Mucosa of descending colon (tissue), 3 donors: ENCODE measurements at regions not wholly inside any gene's neighbourhood (a gene's known extent, or its start where the extent isn't known, plus 50 kb on each side); places are given as distances from the start of the nearest gene placed in this dataset.

Experiments
- ATAC-seq: fragments of 200-7000 bp; cut with Tn5 transposase; one replicate; pipeline ENCODE4 v1.9.1; 2020; ENCODE audit warnings: mild to moderate bottlenecking, moderate library complexity
- DNase-seq, 3 donors: peaks; one replicate each; pipeline ENCODE4 v3.0.0-alpha.2; 2020
- H3K36me3 ChIP-seq: fragments of 200-600 bp; one replicate; pipeline ENCODE4 v1.8.0; 2021; ENCODE audit warnings: low read depth, mild to moderate bottlenecking
- H3K4me1 ChIP-seq: fragments of 200-600 bp; one replicate; pipeline ENCODE4 v1.8.0; 2021; ENCODE audit warnings: low read depth, mild to moderate bottlenecking
- H3K4me3 ChIP-seq: fragments of 200-600 bp; one replicate; pipeline ENCODE4 v1.8.0; 2021; ENCODE audit warnings: mild to moderate bottlenecking
- H3K9me3 ChIP-seq: fragments of 200-600 bp; one replicate; pipeline ENCODE4 v1.8.0; 2021; ENCODE audit warnings: mild to moderate bottlenecking
- CTCF ChIP-seq: fragments of 200-600 bp; IDR thresholded peaks from one replicate; pipeline ENCODE4 v1.8.0; 2022; ENCODE audit warnings: antibody characterized with exemption, mild to moderate bottlenecking
- intact Hi-C, 2 donors: fragments of 100-400 bp; cut with DNase I in 1 of 2; cut with micrococcal nuclease in 1 of 2; formaldehyde crosslinking; loops; one replicate each; pipeline versions ENCODE4 v1.11.0 to v1.11.1; 2022; cut with DNase I, micrococcal nuclease
- donor health status: DM: no; HTN: no; CAD: no; lungs with moderate emphysema.
- donor health status: DM: no; HTN: no; CAD: no.
- donor health status: DM: no; HTN: yes; CAD: no.

- no peaks in the 10 kb centered on the region for H3K36me3 ChIP-seq
- H3K9me3 ChIP-seq, result no peaks in the 10 kb centered on the region
- intact Hi-C loops, result no loop called here
- H3K4me3 ChIP-seq, result no peak overlapping the region
- TF ChIP-seq CTCF, result no peak
- H3K4me1 ChIP-seq, result peaks cover 5% of the 10 kb centered on the region
- ATAC-seq, result no peak
- DNase-seq, result no peak
Observed at GRCh38 chr6:43849844-43850243, 79.8 kb downstream of the VEGFA start.

GRCh38 chr6:43848671-43849391 is 78.8 kb downstream of the VEGFA start:
- DNase-seq (no peak), ATAC-seq (no peak)
- Histone ChIP-seq H3K4me3 (no peak overlapping the region), H3K36me3 (no peaks in the 10 kb centered on the region), H3K9me3 (no peaks in the 10 kb centered on the region), H3K4me1 (no peaks in the 10 kb centered on the region)
- TF ChIP-seq CTCF, result no peak
- intact Hi-C loops, result no loop called here

GRCh38 chr6:43847741-43848630 is 78.0 kb downstream of the VEGFA start:
- H3K9me3 ChIP-seq, result no peaks in the 10 kb centered on the region
- ATAC-seq, result no peak

GRCh38 chr6:43846556-43846955 is 76.5 kb downstream of the VEGFA start:
- H3K4me3 ChIP-seq, result no peak overlapping the region
- no peaks in the 10 kb centered on the region for H3K36me3 ChIP-seq
- TF ChIP-seq CTCF, result no peak
- ATAC-seq (peak; percentile 70), DNase-seq (no peak)
- H3K9me3 ChIP-seq, result no peaks in the 10 kb centered on the region
- peaks cover 18% of the 10 kb centered on the region for H3K4me1 ChIP-seq
- intact Hi-C loops, result no loop called here

More at GRCh38 chr6:43847741-43848630, 78.0 kb downstream of the VEGFA start:
- no peak for DNase-seq
- Histone ChIP-seq H3K4me3 (no peak overlapping the region), H3K36me3 (no peaks in the 10 kb centered on the region), H3K4me1 (peaks cover 8% of the 10 kb centered on the region)
- intact Hi-C loops, result no loop called here
- TF ChIP-seq CTCF, result no peak

- H3K9me3 ChIP-seq, result no peaks in the 10 kb centered on the region
- DNase-seq (no peak), ATAC-seq (no peak)
- TF ChIP-seq CTCF, result no peak
- H3K36me3 ChIP-seq, result no peaks in the 10 kb centered on the region
- intact Hi-C loops, result no loop called here
- H3K4me3 ChIP-seq, result no peak overlapping the region
- H3K4me1 ChIP-seq, result peaks cover 18% of the 10 kb centered on the region
Observed at GRCh38 chr6:43845646-43846045, 75.6 kb downstream of the VEGFA start.
